ENCODE measurements at regions not wholly inside any gene's neighbourhood (a gene's known extent, or its start where the extent isn't known, plus 50 kb on each side); places are given as distances from the start of the nearest gene placed in this dataset.

DNA sequence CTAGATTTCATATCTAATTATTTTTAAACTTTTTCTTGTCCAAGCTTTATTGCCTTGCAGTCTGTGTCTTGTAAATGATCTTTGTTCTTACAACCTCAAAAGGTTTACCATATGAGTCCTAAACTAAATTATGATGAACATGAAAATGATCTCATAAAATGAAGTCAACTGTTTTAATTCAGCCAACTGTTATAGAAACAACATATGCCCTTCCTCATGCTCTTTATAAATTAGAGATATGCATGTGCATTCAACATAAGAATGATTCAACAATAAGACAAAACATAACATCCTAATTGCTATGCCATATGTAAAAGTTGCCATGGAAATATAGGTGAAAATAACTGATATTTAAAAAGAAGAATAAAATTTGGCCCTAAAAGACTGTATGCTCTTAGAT, 774.4 kb downstream of the LUZP2 start:
- TF ChIP-seq, protein P1, sequence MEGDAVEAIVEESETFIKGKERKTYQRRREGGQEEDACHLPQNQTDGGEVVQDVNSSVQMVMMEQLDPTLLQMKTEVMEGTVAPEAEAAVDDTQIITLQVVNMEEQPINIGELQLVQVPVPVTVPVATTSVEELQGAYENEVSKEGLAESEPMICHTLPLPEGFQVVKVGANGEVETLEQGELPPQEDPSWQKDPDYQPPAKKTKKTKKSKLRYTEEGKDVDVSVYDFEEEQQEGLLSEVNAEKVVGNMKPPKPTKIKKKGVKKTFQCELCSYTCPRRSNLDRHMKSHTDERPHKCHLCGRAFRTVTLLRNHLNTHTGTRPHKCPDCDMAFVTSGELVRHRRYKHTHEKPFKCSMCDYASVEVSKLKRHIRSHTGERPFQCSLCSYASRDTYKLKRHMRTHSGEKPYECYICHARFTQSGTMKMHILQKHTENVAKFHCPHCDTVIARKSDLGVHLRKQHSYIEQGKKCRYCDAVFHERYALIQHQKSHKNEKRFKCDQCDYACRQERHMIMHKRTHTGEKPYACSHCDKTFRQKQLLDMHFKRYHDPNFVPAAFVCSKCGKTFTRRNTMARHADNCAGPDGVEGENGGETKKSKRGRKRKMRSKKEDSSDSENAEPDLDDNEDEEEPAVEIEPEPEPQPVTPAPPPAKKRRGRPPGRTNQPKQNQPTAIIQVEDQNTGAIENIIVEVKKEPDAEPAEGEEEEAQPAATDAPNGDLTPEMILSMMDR (IDR thresholded peaks at IDR 0.05): no peak
- TF ChIP-seq EP300 (IDR thresholded peaks at IDR 0.05): no peak
- TF ChIP-seq POLR2A (IDR thresholded peaks at IDR 0.05): no peak
- no peak for TF ChIP-seq POLR2AphosphoS5 (IDR thresholded peaks at IDR 0.05)
